ENCODE measurements at regions not wholly inside any gene's neighbourhood (a gene's known extent, or its start where the extent isn't known, plus 50 kb on each side); places are given as distances from the start of the nearest gene placed in this dataset.

DNA sequence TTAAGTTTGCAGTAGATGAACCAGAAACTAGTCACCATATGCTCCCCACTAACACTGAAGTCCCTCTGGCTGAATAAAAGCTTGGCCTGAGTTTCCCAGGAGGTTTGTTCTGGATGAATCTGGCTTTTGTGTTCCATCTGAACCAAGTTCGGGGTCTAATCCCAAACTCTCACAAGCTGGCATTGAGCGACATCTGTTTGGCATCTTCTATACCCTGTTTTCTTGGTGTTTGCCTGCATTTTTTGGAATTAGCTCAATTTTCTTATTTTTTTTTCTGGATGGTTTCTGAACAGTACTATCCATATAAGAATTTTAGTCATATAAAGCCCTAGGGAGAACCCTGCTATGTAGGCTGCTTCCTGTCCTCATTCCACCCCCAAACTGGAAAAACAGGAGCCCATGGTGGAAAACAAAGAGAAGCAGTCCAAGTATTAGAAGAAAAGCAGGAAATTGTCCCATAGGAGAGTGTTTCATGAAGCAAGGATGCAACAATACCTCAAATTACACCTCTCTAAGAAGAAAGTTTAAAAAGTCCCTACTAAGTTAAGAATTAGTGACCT, 737.1 kb downstream of the DHX35 start:
- no peak for DNase-seq (ENCODE audit: low spot score)

DNA sequence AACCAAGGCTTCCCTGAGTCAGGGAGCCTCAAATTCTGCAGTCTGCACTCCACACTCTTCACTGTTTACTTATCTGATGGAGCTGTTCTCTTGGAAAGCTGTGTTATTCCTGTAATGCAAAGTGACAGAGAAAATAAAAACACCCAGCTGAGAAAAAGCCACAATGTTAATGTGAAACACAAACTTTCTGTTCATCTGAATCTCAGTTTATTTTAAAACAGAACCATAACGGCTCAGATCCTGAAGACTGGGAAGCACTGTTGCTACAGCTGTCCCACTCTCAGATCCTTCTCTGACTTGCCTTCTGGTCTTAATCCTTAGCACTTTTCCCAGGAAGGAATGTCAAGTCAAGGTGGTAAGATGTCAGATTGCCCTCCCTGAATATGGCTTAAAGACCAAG, 736.6 kb downstream of the DHX35 start:
- no peak for DNase-seq (ENCODE audit: low spot score)

DNA sequence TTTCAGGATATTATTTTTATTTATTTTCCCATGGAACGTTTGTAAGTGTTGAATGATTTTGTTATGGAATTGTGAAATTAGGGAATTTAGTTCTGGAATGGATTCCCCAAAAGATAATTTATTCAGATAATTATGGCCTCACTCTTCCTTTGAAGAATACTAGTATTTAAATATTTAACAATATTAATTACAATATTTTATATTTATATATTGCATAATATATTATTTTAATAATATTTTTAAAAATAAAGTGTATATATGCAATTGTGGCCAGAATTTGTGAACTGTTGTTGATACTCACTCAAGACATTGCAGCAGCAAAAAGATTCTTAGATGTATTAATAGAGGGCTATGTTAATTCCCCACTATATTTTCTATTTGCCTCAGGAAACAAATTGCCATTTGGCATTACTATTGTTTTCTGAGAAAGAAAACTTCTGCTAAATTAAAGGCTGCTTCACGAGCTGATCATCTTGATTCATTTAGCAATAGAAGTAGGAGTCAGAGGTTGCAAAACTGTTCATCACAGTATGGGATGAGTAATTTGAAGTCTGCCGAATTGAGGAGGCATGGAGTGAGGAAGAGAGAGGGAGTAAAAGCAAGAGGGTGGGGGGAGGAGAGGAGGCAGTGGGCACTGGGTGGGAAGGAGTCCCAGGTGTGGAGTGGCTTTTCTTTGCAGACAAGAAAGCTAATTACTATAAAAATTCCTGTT, 729.2 kb downstream of the DHX35 start:
- no peak for DNase-seq (ENCODE audit: low spot score)

DNA sequence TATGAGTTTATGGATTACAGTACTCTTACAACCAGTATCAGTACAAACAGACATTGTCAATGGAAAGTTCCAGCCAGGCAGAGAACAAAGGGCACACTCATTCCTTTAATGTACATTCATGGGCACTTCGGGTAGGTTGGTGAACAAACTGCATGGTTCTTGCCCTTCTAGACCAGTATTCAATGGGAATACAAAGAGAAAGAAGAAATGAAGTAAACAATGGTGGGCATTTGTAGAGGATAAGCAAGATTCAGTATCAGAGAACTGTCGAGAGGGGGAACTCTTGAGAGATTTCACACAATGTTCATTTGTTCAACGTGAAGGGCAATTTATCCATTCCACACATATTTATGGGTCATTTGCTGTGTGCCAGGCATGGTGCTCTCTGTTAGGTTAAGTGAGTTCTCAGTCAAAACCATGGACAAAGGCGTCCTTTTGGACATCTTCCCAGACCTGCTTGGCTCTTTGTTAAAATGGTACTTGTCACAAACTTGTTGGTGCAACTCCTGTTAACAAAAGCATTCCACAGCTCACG, 714.8 kb downstream of the DHX35 start:
- DNase-seq (ENCODE audit: low spot score) = peak; percentile 23

DNA sequence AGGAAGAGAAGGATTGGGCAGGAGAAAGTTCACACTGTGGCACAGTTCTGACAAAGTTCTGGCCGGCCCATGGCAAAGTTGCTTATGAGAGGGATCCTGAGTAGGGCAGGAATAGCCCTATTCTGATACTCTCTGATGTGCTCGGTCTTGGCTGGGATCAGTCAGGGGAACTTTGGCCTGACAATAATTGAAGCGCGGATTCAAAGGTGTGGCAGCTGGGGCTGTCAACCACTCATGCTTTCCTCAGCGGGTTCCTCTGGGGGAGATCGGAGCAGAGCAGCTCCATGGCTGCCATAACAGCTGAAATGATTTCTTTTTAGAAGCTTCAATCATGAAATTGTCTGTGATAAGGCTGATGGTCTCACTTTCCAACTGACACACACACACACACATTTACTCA, 714.1 kb downstream of the DHX35 start:
- no peak for DNase-seq (ENCODE audit: low spot score)

DNA sequence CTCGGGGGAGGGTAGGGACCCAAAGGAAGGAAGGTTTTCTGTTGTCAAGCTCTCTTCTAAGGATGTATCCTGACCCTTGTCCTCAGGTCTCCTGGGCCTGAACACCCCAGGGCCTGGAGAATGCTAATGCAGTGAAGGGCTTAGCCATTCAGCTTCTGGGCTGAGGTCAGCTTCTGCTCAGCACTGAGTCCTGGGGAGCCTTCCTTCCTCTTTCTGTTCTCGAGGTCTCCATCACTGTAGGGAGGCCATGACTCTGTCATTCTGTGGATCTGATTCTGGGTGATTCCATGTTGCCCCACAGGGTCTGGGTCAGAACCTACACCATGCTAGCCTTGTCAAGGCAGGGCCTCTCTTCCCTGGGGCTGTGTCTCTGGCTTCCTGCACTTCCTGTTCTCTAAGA, 712.7 kb downstream of the DHX35 start:
- no peak for DNase-seq (ENCODE audit: low spot score)

DNA sequence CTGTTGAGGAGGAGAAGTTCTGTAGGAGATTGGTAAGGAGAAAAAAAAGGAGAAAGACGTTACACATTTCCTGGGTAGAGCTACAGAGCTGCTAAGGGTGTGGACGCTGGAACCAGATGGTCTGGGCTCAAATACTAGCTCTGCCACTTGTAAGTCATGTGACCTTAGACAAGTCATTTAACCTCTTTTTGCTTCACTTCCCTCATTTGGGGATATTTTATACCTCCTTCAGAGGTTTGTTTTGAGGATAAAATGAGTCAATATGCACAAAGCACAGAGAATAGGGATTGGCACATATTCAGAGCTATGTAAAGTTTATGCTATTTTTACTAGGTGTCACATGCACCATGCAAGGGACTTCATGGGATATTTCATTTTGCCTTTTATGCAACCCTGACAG, 708.8 kb downstream of the DHX35 start:
- DNase-seq (ENCODE audit: low spot score) = no peak

DNA sequence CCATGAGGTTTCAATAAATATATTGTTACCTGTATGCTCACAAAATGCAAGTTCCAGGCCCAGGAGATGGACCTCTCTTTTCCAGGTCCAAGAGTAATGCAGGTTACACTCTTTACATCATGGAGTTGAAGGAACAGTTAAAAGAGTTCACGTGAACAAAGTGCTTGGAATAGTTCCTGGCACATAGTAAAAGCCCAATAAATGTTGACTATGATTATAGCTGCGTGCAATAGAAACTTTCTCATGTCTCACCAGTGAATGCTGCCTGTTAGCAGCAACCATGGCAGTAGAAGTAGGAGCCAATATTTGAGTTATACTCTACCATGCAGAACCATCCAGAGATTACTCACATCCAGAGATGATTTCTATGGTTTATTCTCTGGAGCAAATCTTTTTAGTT, 707.5 kb downstream of the DHX35 start:
- DNase-seq (ENCODE audit: low spot score) = no peak

DNA sequence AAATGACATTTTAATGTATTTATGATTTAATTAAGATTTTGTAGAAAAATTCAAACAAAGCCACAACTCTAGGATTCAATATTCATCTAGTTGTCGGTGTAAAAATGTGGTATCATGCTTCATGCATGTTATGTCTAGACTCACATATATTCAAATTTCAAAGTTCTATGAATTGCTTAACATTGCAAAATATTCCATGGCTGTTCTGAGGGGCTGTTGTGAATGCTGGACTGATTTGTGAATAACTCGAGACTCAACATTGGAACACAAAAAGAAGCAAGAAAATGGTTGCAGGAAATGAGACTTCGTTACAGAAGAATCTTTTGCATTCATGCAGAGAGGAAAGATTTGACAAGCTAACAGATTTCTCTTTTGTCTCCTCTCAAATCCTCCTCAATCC, 705.9 kb downstream of the DHX35 start:
- no peak for DNase-seq (ENCODE audit: low spot score)

DNA sequence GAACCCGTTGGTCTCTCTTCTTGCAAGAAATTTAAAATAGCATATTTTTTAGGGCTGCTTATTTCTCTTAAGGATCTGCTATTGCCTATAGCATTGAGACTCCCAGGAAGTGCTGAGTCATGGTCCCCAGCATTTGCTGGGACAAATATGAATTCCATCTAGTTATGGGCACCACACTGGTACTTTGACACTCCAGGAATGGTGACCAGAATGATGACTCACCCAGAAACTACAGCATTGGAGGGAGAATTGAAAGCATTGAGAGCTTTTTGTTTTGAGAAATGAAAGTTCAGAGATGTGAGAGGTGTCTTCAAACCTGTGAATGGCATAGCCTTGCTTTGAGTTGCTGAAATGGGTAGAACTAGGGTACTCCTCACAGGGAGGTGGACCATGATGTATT, 699.7 kb downstream of the DHX35 start:
- DNase-seq (ENCODE audit: low spot score) = peak; percentile 76

DNA sequence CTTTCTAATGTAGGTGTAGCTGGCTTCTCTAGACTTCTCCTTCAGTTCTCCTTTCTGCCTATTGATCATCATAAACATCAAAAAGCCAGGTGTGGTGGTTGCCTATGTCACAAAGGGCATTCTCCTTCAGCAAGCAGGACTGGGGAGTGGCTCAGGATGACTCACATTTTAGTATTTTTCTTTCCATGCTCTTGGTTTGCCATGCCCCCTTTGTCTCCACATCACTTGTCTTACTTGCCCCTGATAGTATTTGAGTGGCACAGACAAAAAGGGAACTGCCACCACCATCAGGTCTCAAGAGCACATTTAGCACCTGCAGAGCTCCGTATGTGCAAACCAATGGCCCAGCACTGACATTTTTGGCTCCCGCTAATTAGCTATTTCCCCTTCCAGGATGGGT, 698.8 kb downstream of the DHX35 start:
- DNase-seq (ENCODE audit: low spot score) = no peak

DNA sequence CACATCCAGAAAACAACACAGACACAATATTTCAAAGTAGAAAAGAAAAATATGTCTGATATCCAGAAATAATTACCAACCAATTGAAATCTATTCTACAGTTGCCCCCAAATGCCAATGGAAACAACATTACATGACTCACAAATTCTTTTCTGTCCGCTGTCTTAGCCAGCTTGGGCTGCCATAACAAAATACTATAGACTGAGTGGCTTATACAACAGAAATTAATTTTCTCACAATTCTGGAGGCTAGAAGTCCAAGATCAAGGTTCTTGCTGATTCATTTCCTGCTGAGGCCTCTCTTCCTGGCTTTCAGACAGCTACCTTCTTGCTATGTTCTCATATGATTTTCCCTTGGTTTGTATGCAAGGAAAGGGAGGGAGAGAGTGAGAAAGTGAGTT, 698.1 kb downstream of the DHX35 start:
- peak; percentile 8 for DNase-seq (ENCODE audit: low spot score)

DNA sequence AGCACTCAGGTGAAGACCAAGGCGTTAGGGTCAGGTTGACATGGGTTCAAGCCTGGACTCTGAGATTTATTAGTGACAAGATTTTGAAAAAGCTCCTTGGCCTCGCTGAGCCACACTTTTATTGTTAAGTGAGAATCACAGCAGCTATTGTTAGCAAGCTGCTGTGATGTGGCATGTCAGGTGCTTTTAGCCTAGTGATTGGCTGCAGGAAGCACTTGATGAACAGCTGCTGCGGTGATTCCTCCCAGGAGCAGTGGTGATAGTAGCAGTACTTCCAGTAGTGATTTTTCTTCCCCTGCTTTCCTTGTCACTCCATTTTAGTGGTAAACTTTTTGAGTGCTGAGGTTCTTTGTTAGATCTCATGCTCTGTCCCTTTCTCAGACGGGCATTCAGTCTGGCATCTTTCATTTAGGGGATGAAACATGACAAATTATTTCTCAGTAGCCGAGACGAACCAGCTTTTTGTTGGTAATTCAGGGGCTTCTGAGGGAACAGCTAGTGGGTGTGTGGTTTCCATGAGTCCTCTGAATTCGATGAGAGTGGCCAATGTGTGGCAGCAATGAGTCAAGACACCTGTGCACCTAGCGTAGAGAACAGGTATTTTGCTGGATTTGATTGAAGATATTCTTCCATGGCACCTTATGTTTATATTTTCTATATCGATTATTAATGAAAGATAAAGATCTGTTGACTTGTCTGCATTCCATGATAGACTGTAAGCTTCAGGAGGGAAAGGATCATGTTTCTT, 696.7 kb downstream of the DHX35 start:
- DNase-seq (ENCODE audit: low spot score) = no peak

DNA sequence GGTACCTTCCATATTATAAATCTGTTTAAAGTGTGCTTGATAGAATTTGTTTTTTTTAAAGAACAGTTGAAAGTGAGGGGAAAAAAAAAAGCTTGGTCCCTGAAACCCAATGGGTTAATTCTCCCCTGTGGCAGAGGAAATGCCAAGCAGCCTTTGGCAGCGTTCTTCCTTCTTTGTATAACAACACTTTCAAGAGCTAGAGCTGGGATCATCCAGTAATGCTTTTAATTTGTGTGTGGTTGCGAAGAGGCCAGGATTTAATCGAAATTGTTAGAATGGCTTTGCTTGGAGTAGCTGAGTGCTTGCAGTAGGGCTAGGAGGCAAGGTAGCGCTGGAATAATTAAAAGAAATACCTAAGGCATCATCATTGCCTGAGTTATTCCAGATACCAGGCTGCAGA, 692.0 kb downstream of the DHX35 start:
- DNase-seq (ENCODE audit: low spot score) = no peak

DNA sequence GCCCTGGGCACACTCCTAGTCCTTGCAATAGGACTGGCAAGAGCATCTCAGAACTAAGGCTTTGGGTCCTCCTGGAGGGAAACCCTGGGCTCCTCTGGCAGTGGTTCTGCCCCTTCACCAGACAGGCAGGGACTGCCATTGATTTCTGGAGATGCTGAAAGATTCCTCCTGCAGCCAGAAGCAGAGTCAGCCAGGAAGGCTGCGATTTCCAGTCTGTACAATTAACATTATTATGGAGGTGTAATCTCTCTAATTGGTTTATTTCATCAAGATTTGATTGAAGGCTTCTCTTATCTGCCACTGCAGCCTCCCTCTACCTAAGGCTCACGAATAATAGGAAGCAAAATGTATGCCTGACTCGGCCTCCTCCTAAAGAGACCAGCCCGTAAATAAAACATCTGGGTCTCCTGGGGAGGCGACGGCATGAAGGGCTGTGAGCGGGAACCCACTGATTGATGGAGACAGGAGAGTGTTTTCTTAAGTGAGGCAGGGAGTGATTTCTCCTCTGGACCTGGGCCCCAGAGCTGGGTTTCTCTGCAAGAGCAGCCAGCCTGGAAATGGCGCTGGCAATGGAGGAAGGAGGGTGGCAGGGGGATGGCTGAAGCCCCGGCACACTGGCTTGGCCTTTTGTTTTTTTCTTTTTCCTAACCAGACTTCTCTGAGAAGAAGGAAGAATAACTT, 689.6 kb downstream of the DHX35 start:
- DNase-seq (ENCODE audit: low spot score) = no peak

DNA sequence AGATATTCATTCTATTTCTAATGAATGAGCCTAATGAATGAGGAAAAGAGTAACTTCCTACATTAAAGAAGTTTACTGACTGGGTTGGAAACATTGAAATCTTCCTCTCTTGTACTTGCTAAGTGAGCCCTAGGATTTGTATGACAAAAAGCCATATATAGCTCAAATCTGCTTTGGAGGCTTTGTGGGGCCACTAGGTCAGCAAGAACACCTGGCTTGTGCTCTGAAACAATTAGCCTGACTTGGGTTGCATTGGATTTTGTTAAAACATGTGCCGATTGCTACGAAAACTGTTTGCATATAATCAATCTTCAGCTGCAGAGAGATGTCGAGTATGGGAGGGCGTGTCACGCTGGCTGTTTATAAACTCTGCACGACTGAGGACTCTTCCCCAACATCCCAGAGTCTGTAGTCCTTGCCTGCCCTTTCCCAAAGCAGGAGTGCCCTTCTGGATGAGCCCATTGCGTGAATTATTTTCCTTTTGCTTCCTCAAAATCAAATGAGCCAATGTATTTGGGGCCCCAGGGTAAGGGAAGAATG, 684.8 kb downstream of the DHX35 start:
- no peak for DNase-seq (ENCODE audit: low spot score)

DNA sequence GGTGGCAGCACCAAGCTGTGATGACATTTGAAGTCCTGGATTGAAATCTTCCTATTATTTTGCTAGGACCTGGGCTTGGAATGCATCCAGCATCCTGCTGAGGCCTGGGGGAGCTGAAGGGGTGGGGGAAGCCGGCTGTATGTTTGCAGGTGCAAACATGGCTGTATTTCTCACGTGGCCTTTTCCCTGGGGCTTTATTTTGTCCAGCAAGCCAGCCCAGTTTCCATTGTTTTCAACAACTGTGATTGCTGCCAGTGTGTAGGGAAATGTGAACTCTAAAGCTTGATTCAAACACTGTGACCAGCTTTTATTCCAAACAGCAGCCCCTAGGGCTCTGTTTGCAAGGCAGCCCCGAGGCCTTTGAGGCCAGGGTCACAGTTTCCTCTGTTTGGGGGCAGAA, 683.0 kb downstream of the DHX35 start:
- no peak for DNase-seq (ENCODE audit: low spot score)

DNA sequence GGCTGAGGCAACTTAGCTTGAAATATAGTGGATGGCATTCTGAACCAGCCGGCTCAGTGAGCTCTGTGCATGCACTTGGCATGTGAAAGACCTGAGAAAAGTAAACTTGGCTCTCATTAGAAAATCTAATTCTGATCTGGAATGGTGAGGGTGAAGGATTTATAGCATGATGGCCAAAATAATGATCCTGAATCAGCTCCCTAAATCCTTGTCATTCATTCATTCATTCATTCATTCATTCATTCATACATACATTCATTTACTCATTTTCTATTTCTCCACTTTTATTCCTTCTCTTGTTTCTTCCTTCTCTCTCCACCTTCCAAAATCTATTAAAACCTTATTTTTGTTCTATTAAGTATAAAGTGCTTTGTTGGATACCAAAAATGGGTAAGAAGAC, 681.1 kb downstream of the DHX35 start:
- no peak for DNase-seq (ENCODE audit: low spot score)

DNA sequence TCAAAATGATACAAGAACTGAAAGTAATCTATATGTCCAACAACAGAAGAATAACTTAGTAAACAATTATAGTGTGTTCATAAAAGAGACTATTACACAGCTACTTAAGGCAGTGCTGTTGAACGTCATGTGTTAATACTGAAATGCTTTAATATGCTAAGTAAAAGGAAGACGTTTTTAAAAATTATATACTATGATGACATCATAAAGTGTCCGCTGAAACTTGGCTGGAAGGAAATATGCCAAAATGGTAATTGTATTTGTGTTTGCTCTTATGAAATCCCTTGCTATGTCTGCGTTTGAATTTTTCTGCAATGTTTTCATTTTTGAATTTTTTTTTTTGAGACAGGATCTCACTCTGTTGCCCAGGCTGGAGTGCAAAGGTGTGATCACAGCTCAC, 679.3 kb downstream of the DHX35 start:
- DNase-seq (ENCODE audit: low spot score) = no peak

DNA sequence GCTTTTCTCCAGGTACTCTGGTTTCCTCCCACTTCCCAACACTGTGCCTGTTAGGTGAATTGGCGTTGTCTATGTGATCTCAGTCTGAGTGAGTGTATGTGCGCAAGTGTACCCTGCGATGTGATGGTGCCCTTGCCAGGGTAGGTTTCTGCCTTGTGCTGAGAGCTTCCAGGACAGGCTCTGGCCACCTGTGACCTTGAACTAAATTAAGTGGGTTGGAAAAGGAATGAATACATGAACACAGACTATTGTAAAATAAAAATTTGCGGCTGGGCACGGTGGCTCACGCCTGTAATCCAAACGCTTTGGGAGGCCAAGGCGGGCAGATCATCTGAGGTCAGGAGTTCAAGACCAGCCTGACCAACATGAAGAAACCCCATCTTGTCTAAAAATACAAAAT, 678.0 kb downstream of the DHX35 start:
- DNase-seq (ENCODE audit: low spot score) = no peak

DNA sequence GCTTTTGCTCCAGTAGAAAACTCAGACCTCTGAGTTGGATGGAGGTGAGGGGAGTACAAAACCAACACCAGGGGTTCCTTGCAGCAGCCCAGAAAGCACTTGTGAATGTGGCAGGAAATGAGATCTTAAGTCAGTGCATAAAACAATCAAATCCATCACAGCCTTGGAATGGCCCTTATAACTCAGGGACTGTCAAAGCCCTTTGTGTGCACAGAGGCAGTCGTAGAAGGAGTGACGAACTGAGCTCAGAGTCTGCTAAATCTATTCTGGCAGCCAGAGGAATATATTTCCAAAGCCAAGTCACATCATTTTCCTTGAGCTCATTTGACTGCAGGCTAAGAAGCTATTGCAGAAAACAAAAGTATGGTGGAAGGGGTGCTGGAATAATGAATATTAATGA, 676.6 kb downstream of the DHX35 start:
- DNase-seq (ENCODE audit: low spot score) = no peak

DNA sequence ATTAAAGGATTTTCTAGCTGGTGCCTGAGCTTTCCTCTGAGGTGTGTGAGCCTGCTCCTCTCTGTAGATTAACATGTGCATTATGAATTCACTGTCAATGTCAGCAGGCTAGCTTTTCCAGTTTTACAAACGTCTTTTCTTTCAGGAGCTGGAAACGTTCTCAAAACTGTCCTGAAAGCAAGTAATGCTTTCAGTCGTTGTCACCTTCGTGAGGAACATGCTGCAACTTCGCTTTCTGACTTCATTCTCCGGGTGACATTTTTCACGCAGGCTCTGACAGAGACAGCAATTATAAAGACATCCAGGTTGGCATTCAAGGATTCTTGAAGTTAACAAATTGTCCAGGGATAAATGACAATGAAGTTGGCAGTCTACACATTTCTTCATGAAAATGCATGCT, 671.5 kb downstream of the DHX35 start:
- no peak for DNase-seq (ENCODE audit: low spot score)

DNA sequence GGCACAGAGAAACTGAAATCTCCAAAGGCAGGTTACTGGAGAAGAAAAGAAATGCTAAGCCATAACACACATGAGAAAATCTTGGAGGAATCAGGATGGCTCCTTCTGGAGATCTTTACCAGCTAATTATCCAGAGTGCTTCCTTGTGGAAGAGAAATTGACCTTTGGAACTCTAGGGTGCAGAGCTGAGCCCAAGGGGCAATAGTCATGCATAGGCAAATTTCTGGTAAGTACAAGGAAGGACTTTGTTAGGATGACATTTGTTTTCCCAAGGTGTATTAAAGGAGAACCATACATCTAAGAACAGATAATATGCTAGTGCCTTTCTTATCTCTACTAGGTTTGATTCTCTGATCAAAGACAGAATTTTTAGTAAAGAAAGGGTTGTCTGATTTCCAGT, 670.6 kb downstream of the DHX35 start:
- no peak for DNase-seq (ENCODE audit: low spot score)
